HG02642 (cell line): ENCODE measurements at regions not wholly inside any gene's neighbourhood (a gene's known extent, or its start where the extent isn't known, plus 50 kb on each side); places are given as distances from the start of the nearest gene placed in this dataset.
A peak's percentile ranks its signal among the peaks of the same experiment; 100 is the strongest.
"Not testable (repeated sequence)": the region's sequence is repeated elsewhere in the genome, so short reads cannot be mapped to it uniquely, and the experiment has no call there.

Source experiments
- ATAC-seq: cut with Tn5 transposase; IDR thresholded peaks from one replicate; pipeline ENCODE4 v1.9.1; 2021; ENCODE audit warnings: mild to moderate bottlenecking; ENCODE audit not compliant: unreplicated experiment, poor library complexity

DNA sequence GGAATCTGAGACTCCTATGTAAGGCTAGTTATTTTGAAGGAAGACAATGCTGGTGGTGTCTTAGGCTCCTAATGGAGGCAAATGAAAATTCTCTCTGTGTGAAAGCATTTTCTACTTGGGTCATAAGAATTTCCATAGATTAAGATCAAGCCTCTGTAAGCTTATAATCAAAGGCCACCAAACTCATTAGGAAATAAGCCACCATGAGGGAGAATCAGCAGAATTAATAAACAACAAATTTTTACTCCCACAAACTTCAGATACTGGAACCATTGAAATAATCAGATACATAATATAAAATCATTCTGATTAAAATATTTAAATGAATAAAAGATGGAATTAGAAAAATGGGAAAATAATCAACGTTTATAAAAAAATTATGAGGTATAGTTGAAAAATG lies 178.7 kb downstream of the NPIPA8 start:
- not testable (repeated sequence) for ATAC-seq

DNA sequence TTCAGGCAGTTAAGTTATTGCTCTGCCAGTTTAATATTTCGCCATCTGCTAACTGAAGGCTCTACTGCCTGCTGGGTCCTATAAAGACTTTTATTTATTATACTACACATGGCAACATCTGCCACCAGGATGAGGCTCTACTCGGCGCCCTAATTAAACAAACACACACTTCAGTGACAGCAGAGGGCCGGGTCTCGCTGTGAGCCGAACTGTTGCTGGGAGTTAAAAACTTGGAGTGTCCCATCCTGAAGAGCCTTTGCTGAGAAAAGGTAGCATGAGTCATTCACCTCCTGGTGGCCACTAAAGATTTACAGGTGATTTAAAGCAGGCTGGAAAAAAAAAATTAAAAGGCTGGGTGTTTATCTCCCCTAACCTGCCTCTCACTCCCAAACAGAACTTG lies 183.7 kb downstream of the NPIPA8 start:
- ATAC-seq, result not testable (repeated sequence)

DNA sequence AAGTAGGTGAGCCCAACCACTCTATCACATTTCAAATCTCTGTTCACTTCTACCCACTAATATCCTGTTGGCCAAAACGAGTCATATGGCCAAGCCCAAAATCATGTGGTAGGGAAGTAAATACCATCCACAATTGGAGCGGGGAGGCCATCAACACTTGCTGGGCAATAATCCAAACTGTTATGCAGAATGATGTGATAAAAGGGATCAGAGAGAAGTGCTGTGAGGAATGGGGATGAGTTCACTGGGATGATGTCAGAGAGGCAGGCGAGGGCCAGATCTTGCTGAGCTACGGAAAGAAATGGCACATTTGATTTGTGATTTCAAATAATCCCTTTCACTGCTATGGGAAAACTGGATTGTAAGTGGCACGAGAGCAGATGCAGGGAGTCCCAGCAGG lies 188.4 kb downstream of the NPIPA8 start:
- ATAC-seq, result not testable (repeated sequence)

- not testable (repeated sequence) for ATAC-seq
Measured at GRCh38 chr16:18146601-18147142, 189.9 kb downstream of the NPIPA8 start.

DNA sequence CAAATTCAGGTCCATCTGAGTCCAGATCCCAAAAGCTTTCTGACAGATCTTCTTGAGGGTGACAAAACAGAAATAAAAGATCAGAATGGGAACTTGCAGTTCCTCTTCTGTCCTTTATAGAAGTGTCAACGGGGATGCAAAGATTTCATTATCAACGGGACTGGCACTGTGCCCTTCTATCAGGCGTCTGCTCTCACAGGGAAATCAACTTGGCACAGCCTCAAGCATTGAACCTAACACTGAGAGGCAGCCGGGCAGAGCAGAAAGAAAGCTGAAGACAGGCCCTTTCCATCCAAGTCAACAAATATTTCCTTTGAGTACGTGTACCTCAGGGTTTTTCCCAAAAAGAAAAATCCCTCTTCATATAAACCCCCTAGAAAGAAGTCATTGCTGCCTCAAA lies 194.5 kb downstream of the NPIPA8 start:
- ATAC-seq, result not testable (repeated sequence)

GRCh38 chr16:18136288-18136687 lies 200.2 kb downstream of the NPIPA8 start:
- ATAC-seq, result not testable (repeated sequence)

DNA sequence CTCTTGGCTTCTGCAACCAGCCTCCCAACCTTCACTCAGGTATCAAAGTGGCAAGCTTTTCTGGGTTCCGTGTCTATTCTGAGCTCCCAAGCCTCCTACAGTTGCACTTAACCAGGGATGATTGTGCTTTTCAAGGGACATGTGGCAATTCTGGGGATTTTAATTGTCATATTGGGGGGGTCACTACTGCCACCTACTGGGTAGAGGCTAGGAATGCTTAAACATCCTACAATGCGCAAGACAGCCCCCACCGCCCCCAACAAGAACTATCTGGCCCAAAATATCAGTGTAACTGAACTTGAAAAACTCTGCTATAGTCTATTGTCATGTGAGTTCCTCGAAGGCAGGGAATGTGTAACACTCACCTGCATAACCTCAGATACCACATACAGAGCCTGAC lies 201.5 kb downstream of the NPIPA8 start:
- not testable (repeated sequence) for ATAC-seq

DNA sequence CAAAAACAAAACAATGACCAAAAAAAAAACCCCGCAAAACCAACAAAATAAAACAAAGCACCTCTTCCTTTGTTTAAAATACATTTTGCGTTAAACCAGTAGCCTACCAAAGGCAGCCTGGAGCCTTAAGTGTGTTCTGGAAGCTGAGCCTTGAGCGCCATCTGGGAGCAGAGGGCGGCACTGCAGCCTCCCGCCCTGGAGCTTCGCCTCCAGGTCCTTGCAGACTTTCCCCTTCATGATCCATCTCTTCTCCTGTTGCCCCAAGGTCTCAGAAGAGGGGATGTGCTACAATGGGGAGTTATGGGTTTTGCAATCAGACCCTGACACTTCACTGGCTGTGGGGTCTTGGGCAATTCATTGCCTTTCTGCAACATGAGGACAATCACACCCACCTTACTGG lies 204.9 kb downstream of the NPIPA8 start:
- peak; percentile 43 for ATAC-seq

DNA sequence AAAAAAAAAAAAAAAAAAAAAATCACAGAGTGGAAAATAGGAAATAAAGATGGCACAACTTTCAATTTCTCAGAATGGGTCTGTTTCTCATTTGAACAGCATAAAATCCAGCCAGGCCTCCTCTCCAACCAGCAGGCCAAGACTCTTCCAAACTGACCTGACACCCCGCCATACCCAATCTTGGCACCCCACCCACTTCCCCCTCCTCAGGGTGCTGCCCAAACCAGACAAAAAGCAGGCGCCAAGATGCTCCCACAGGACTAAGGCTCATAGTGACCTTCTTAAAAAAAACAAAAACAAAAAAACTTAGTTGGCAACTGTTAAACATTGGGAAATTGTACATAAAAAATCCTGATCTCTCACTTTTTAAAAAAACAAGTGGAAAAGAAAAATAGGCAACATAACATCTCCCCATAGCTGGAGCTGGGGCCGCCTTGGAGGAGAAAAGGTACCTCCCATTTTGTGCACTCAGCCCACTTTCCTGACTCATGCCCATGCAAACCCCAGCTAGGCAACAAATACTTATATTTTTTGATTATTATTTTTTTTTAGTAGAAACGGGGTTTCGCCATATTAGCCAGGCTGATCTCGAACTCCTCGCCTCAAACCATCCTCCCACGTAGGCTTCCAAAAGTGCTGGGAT lies 205.9 kb downstream of the NPIPA8 start:
- not testable (repeated sequence) for ATAC-seq

DNA sequence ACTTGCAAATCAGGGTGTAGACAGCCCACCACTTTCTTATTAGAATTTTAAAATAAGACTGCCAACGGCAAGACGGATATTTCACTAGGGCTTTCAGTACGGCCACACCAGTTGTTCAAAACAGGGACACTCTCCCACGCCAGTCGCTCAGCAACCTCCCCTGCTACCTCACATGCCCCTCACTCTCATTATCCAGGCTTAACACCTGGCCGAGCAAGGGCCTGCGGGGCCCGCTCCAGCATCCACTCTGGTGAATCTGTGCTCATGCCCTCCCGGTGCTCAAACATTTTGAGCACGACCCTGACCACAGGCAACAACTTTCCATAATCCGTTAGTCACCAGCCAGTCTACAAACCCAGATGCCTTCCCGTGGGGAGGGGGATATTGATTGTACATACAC lies 209.5 kb downstream of the NPIPA8 start:
- ATAC-seq, result not testable (repeated sequence)

- not testable (repeated sequence) for ATAC-seq
Measured at GRCh38 chr16:18119092-18119491, 217.4 kb downstream of the NPIPA8 start.

DNA sequence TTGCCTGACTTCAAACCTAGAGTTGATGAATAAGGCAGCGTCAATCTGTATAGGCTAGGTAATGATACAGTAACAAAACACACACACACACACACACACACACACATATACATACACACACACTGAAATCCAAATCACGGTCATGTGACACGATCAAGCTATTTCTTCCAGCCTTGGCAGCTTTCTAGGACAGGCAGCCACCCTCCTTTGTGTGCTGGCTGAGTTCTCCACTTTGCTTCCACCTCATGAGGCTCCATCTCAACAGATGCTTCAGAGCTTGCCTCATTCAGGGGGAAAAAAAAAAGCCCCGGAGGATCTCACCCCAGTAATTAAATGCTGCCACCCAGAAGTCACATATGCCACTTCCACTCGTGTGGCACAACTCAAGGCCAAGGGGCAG lies 217.9 kb downstream of the NPIPA8 start:
- ATAC-seq, result not testable (repeated sequence)

DNA sequence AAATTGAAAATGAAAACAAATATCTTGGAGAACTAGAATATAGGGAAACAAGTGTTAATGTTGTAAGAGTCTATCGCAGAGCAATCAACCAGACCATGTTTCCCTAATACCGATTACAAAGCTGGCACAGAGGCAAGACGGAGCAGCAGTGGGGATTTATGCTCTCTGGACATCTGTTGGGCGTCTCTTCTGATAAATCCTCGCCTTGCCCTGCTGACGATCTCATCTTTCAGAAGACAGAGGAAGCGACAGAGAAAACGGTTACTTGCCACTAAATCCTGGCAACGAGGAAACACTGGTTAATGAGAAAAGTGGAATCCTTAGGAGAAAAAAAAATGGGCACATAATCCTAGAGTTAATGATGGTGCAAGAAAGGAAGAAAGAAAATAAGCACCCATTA lies 218.5 kb downstream of the NPIPA8 start:
- not testable (repeated sequence) for ATAC-seq

DNA sequence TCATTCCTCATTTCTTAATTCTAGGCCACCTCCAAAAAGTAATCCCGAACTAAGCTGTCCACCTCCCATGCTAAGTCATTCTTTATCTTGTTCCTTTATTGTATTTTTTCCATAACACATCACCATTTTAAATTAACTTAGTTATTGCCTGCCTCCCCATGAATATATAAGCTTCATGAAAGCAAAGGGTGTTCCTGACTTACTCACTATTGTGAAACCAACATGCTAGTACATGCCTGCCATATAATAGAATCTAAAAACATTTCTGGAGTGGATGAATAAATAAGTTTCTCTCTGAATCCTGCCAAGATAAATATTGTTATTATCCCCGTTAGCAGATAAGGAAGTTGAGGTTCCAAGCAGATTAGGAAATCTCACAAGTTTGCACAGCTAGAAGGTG lies 232.1 kb downstream of the NPIPA8 start:
- ATAC-seq, result not testable (repeated sequence)

- not testable (repeated sequence) for ATAC-seq
Measured at GRCh38 chr16:18101077-18101476, 235.5 kb downstream of the NPIPA8 start.

- ATAC-seq, result not testable (repeated sequence)
Measured at GRCh38 chr16:18092605-18093004, 243.9 kb downstream of the NPIPA8 start.

- not testable (repeated sequence) for ATAC-seq
Measured at GRCh38 chr16:18080658-18081363, 255.7 kb downstream of the NPIPA8 start.

DNA sequence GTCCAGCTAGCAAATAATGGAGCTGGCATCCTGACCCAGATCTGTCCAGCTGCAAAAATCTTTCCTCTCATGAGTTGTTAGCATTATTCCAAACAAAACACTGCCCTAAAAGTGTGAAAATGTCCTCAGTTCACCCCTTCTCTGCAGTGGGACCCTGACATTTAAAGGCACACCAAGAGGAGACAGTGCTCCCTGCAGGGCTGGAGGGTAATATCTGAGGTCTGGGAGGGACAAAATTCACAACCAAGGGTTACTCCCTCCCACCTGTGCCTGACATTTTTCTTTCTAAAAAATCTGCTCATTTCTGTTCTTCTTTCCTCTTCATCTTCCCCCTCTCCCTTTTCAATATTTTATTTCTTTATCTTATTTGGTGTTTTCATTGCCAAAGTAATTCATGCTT lies 258.6 kb downstream of the NPIPA8 start:
- ATAC-seq, result not testable (repeated sequence)

DNA sequence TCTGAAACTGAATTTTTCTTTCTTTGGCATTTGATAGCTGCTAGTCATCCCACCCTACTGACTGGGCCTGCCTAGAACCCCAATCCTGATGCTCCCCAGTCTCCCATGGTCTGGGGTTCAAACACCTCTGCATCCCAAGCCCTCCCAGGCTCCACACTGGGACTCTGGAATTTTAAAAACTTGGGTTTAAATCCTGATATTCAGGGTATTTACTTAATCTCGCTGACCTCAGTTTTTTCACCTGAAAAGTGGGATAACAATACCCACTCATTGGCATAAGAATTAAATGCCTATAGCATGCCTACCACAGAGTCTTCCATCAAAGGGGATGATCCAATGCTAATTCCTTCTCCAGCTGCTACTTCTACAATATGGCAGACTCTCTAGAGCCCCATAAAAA lies 264.4 kb downstream of the NPIPA8 start:
- ATAC-seq, result no peak

DNA sequence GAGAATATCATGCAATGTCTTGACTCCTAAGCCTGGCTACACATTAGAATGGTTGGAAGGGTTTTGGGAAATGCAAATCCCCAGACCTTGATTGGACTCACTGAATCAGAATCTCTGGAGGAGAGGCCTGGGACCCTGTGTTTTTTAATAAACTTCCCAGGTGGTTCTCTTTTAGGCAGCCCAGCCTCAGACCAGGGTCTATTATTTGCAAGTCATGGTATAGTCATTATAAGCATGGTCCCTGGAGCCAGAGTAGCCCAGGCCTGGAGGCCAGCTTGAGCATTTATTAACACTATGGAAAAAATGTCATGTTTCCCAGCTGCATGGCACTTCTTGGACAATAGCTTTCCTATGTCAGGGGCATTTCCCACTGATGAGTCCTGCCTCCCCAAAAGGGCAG lies 266.9 kb downstream of the NPIPA8 start:
- no peak for ATAC-seq

GRCh38 chr16:18068477-18068876 lies 268.1 kb downstream of the NPIPA8 start:
- ATAC-seq, result no peak

GRCh38 chr16:18062713-18063112 lies 273.8 kb downstream of the NPIPA8 start:
- ATAC-seq, result no peak
